Neural cell (in vitro differentiated cells): ENCODE measurements at regions not wholly inside any gene's neighbourhood (a gene's known extent, or its start where the extent isn't known, plus 50 kb on each side); places are given as distances from the start of the nearest gene placed in this dataset.

Experiments
- H2AFZ ChIP-seq: fragments of 200-600, 300-800 bp; sonication (generic), shearing (Covaris generic); 2 replicates; pipeline ENCODE4 v1.6.0; 2014; ENCODE audit warnings: low read depth, mild to moderate bottlenecking, antibody characterized with exemption, low read length, moderate library complexity
- H3F3A ChIP-seq: fragments of 200-600 bp; shearing (Covaris generic); 2 replicates; pipeline ENCODE4 v1.6.1; 2016; ENCODE audit warnings: mild to moderate bottlenecking, moderate library complexity, mixed read lengths, antibody characterized with exemption, low read length; ENCODE audit not compliant: insufficient read depth, poor library complexity, severe bottlenecking
- H3K27ac ChIP-seq: fragments of 200-600, 300-800 bp; sonication (generic), shearing (Covaris generic); 2 replicates; pipeline ENCODE4 v1.5.1; 2014; ENCODE audit warnings: mild to moderate bottlenecking, low read length, moderate library complexity
- H3K27me3 ChIP-seq: fragments of 300-800, 200-600 bp; sonication (generic), shearing (Covaris generic); 2 replicates; pipeline ENCODE4 v1.6.0; 2014; ENCODE audit warnings: mild to moderate bottlenecking, low read depth, low read length, moderate library complexity; ENCODE audit not compliant: insufficient read depth
- H3K36me3 ChIP-seq: fragments of 300-800, 200-600 bp; sonication (generic), shearing (Covaris generic); 2 replicates; pipeline ENCODE4 v1.5.1; 2014; ENCODE audit warnings: mild to moderate bottlenecking, antibody characterized with exemption, low read length, moderate library complexity; ENCODE audit not compliant: insufficient read depth
- H3K4me2 ChIP-seq: fragments of 300-800, 200-600 bp; sonication (generic), shearing (Covaris generic); 2 replicates; pipeline ENCODE4 v1.6.0; 2014; ENCODE audit warnings: mild to moderate bottlenecking, low read length
- H3K4me3 ChIP-seq: fragments of 300-800, 200-600 bp; sonication (generic), shearing (Covaris generic); 2 replicates; pipeline ENCODE4 v1.5.1; 2014; ENCODE audit warnings: mild to moderate bottlenecking, low read length, moderate library complexity
- H3K79me2 ChIP-seq: fragments of 200-600 bp; shearing (Covaris generic); replicated peaks from 2 replicates; pipeline ENCODE4 v1.6.0; 2014; ENCODE audit warnings: mild to moderate bottlenecking, low read length, moderate library complexity; ENCODE audit not compliant: insufficient read depth
- H3K9ac ChIP-seq: fragments of 300-800, 200-600 bp; sonication (generic), shearing (Covaris generic); 2 replicates; pipeline ENCODE4 v1.6.1; 2016; ENCODE audit warnings: mild to moderate bottlenecking, low read length, mixed read lengths
- H3K9me2 ChIP-seq: fragments of 200-600 bp; shearing (Covaris generic); 2 replicates; pipeline ENCODE4 v1.6.1; 2016; ENCODE audit warnings: mild to moderate bottlenecking, low read length, mixed read lengths; ENCODE audit not compliant: insufficient read depth
- H3K9me3 ChIP-seq: fragments of 200-600, 300-800 bp; sonication (generic), shearing (Covaris generic); 2 replicates; pipeline ENCODE4 v1.6.1; 2016; ENCODE audit warnings: mild to moderate bottlenecking, mixed run types, low read length, moderate library complexity, mixed read lengths
- H4K20me1 ChIP-seq: fragments of 200-600 bp; shearing (Covaris generic); 2 replicates; pipeline ENCODE4 v1.6.1; 2016; ENCODE audit warnings: mild to moderate bottlenecking, mixed run types; ENCODE audit not compliant: insufficient read depth
- CTCF ChIP-seq: fragments of 450-650 bp; IDR thresholded peaks from 2 replicates; pipeline ENCODE4 v1.5.1; 2014; ENCODE audit warnings: antibody characterized with exemption, mild to moderate bottlenecking, moderate library complexity; ENCODE audit not compliant: poor library complexity, severe bottlenecking
- EP300 ChIP-seq: fragments of 450-650 bp; conservative IDR thresholded peaks from 2 replicates; pipeline ENCODE4 v1.6.1; 2014; ENCODE audit warnings: antibody characterized with exemption, mild to moderate bottlenecking, moderate library complexity; ENCODE audit not compliant: poor library complexity, severe bottlenecking
- EZH2 ChIP-seq: fragments of 200-600, 300-800 bp; shearing (Covaris generic), sonication (generic); IDR thresholded peaks from 2 replicates; pipeline ENCODE4 v1.6.1; 2014; ENCODE audit warnings: antibody characterized with exemption, low read length, borderline replicate concordance, mild to moderate bottlenecking; ENCODE audit not compliant: insufficient read depth, poor library complexity, severe bottlenecking
- MXI1 ChIP-seq: fragments of 450-650 bp; conservative IDR thresholded peaks from 2 replicates; pipeline ENCODE4 v1.6.1; 2014; ENCODE audit warnings: antibody characterized with exemption, mild to moderate bottlenecking; ENCODE audit not compliant: poor library complexity, severe bottlenecking
- POLR2AphosphoS5 ChIP-seq: IDR thresholded peaks from 2 replicates; pipeline ENCODE4 v1.6.1; 2012
- RAD21 ChIP-seq: fragments of 450-650 bp; conservative IDR thresholded peaks from 2 replicates; pipeline ENCODE4 v1.6.1; 2014; ENCODE audit warnings: antibody characterized with exemption, mild to moderate bottlenecking, moderate library complexity
- REST ChIP-seq: IDR thresholded peaks from 2 replicates; pipeline ENCODE4 v1.6.1; 2012; ENCODE audit warnings: borderline replicate concordance
- SMC3 ChIP-seq: fragments of 450-650 bp; conservative IDR thresholded peaks from 2 replicates; pipeline ENCODE4 v1.6.1; 2014; ENCODE audit warnings: antibody characterized with exemption, mild to moderate bottlenecking, moderate library complexity; ENCODE audit not compliant: poor library complexity
- TAF1 ChIP-seq: IDR thresholded peaks from 2 replicates; pipeline ENCODE4 v1.6.1; 2012; ENCODE audit warnings: low read depth

- H4K20me1 ChIP-seq: no peaks in the 10 kb centered on the region
- H3K27ac ChIP-seq: no peak overlapping the region
Observed at GRCh38 chr10:1853801-1854200, 116.5 kb upstream of the ADARB2 start.

GRCh38 chr10:1852841-1853240 is 115.5 kb upstream of the ADARB2 start:
- Histone ChIP-seq H4K20me1 (no peaks in the 10 kb centered on the region), H2AFZ (no peak overlapping the region), H3K9me3 (no peaks in the 10 kb centered on the region), H3K27me3 (no peaks in the 10 kb centered on the region), H3K9ac (no peak overlapping the region), H3K27ac (no peak overlapping the region), H3K36me3 (no peaks in the 10 kb centered on the region), H3K9me2 (no peaks in the 10 kb centered on the region), H3K4me2 (no peak overlapping the region), H3F3A (no peaks in the 10 kb centered on the region), H3K4me3 (no peak overlapping the region), H3K79me2 (no peaks in the 10 kb centered on the region)
- no peak for TF ChIP-seq POLR2AphosphoS5
- no peak for TF ChIP-seq MXI1
- no peak for TF ChIP-seq EP300
- no peak for TF ChIP-seq REST
- no peak for TF ChIP-seq EZH2
- TF ChIP-seq CTCF: no peak
- TF ChIP-seq TAF1: no peak

More at GRCh38 chr10:1853801-1854200, 116.5 kb upstream of the ADARB2 start:
- Histone ChIP-seq H3K4me3 (no peak overlapping the region), H3K4me2 (no peak overlapping the region), H3K9me3 (no peaks in the 10 kb centered on the region), H3K9ac (no peak overlapping the region), H3K9me2 (no peaks in the 10 kb centered on the region), H3K79me2 (no peaks in the 10 kb centered on the region), H3K36me3 (no peaks in the 10 kb centered on the region), H2AFZ (no peak overlapping the region), H3K27me3 (no peaks in the 10 kb centered on the region), H3F3A (no peaks in the 10 kb centered on the region)
- TF ChIP-seq SMC3: no peak
- no peak for TF ChIP-seq MXI1
- TF ChIP-seq CTCF: no peak
- no peak for TF ChIP-seq EZH2
- no peak for TF ChIP-seq TAF1
- no peak for TF ChIP-seq EP300
- TF ChIP-seq REST: no peak
- TF ChIP-seq RAD21: no peak
- no peak for TF ChIP-seq POLR2AphosphoS5
